Astrocyte of the spinal cord (primary cell): ENCODE measurements at regions not wholly inside any gene's neighbourhood (a gene's known extent, or its start where the extent isn't known, plus 50 kb on each side); places are given as distances from the start of the nearest gene placed in this dataset.

Experiments used
- DNase-seq: peaks from one replicate; pipeline ENCODE4 v3.0.0; 2011; ENCODE audit warnings: low read depth, low spot score
- H3K4me3 ChIP-seq: 2 replicates; pipeline ENCODE4 v1.5.1; 2011; ENCODE audit warnings: low read depth, mild to moderate bottlenecking, low read length, moderate library complexity
- CTCF ChIP-seq: IDR thresholded peaks from 2 replicates; pipeline ENCODE4 v1.5.1; 2012; ENCODE audit warnings: low read depth, mild to moderate bottlenecking, low read length, inconsistent platforms
- in situ Hi-C: cut with HindIII; loops from 2 replicates; pipeline ENCODE4 v1.10.0; 2017; ENCODE audit warnings: low sequenced_read_pairs

GRCh38 chr13:82356667-82357410 lies 1525.4 kb downstream of the SLITRK1 start:
- peak; percentile 5 for DNase-seq
- in situ Hi-C loops: no loop called here

GRCh38 chr13:82344867-82345266 lies 1537.4 kb downstream of the SLITRK1 start:
- in situ Hi-C loops: no loop called here

More at GRCh38 chr13:82356667-82357410, 1525.4 kb downstream of the SLITRK1 start:
- no peak overlapping the region for H3K4me3 ChIP-seq
- peak; percentile 3 for TF ChIP-seq CTCF

GRCh38 chr13:82341116-82341515 lies 1541.2 kb downstream of the SLITRK1 start:
- no peak for DNase-seq
- in situ Hi-C loops: no loop called here
- TF ChIP-seq CTCF: no peak
- H3K4me3 ChIP-seq: no peak overlapping the region

More at GRCh38 chr13:82344867-82345266, 1537.4 kb downstream of the SLITRK1 start:
- no peak for DNase-seq
- TF ChIP-seq CTCF: no peak
- no peak overlapping the region for H3K4me3 ChIP-seq

- no peak overlapping the region for H3K4me3 ChIP-seq
- peak; percentile 42 for TF ChIP-seq CTCF
- peak; percentile 9 for DNase-seq
- in situ Hi-C loops: no loop called here
Observed at GRCh38 chr13:82330499-82330898, 1551.8 kb downstream of the SLITRK1 start.

- DNase-seq: no peak
- TF ChIP-seq CTCF: no peak
- no peak overlapping the region for H3K4me3 ChIP-seq
- in situ Hi-C loops: no loop called here
Observed at GRCh38 chr13:82323101-82323500, 1559.2 kb downstream of the SLITRK1 start.

GRCh38 chr13:82305588-82305987 lies 1576.7 kb downstream of the SLITRK1 start:
- in situ Hi-C loops: no loop called here
- DNase-seq: no peak
- H3K4me3 ChIP-seq: no peak overlapping the region
- no peak for TF ChIP-seq CTCF
